ENCODE measurements at regions not wholly inside any gene's neighbourhood (a gene's known extent, or its start where the extent isn't known, plus 50 kb on each side); places are given as distances from the start of the nearest gene placed in this dataset.
"Not testable (repeated sequence)": the region's sequence is repeated elsewhere in the genome, so short reads cannot be mapped to it uniquely, and the experiment has no call there.

- no peak for DNase-seq
- TF ChIP-seq POLR2A (IDR thresholded peaks at IDR 0.05; ENCODE audit: low read length) (no peak), GATA1 (IDR thresholded peaks at IDR 0.05; ENCODE audit: low read depth, low read length) (no peak)
These were observed 1379.3 kb upstream of the ACO1 start for GRCh38 chr9:31005086-31005665.

- no peak for DNase-seq
- TF ChIP-seq POLR2A (IDR thresholded peaks at IDR 0.05; ENCODE audit: low read length): no peak
- no peak for TF ChIP-seq GATA1 (IDR thresholded peaks at IDR 0.05; ENCODE audit: low read depth, low read length)
These were observed 1371.1 kb upstream of the ACO1 start for GRCh38 chr9:31013371-31013770.

- no peak for TF ChIP-seq POLR2A (IDR thresholded peaks at IDR 0.05; ENCODE audit: low read length)
- no peak for DNase-seq
These were observed 1360.6 kb upstream of the ACO1 start for GRCh38 chr9:31023847-31024246.

GRCh38 chr9:31027678-31028077 lies 1356.8 kb upstream of the ACO1 start:
- no peak for TF ChIP-seq POLR2A (IDR thresholded peaks at IDR 0.05; ENCODE audit: low read length)
- TF ChIP-seq GATA1 (IDR thresholded peaks at IDR 0.05; ENCODE audit: low read depth, low read length): no peak
- no peak for DNase-seq

- no peak for DNase-seq
- TF ChIP-seq POLR2A (IDR thresholded peaks at IDR 0.05; ENCODE audit: low read length) (no peak), GATA1 (IDR thresholded peaks at IDR 0.05; ENCODE audit: low read depth, low read length) (no peak)
These were observed 1356.3 kb upstream of the ACO1 start for GRCh38 chr9:31028137-31028536.

GRCh38 chr9:31030741-31031202 lies 1353.7 kb upstream of the ACO1 start:
- TF ChIP-seq GATA1 (IDR thresholded peaks at IDR 0.05; ENCODE audit: low read depth, low read length) (no peak), POLR2A (IDR thresholded peaks at IDR 0.05; ENCODE audit: low read length) (no peak)
- DNase-seq: no peak

GRCh38 chr9:31032206-31032605 lies 1352.2 kb upstream of the ACO1 start:
- no peak for DNase-seq
- TF ChIP-seq GATA1 (IDR thresholded peaks at IDR 0.05; ENCODE audit: low read depth, low read length): no peak
- TF ChIP-seq POLR2A (IDR thresholded peaks at IDR 0.05; ENCODE audit: low read length): no peak

- TF ChIP-seq POLR2A (IDR thresholded peaks at IDR 0.05; ENCODE audit: low read length) (no peak), GATA1 (IDR thresholded peaks at IDR 0.05; ENCODE audit: low read depth, low read length) (no peak)
These were observed 1350.1 kb upstream of the ACO1 start for GRCh38 chr9:31034311-31034710.

GRCh38 chr9:31040564-31040963 lies 1343.9 kb upstream of the ACO1 start:
- no peak for DNase-seq
- no peak for TF ChIP-seq POLR2A (IDR thresholded peaks at IDR 0.05; ENCODE audit: low read length)
- no peak for TF ChIP-seq GATA1 (IDR thresholded peaks at IDR 0.05; ENCODE audit: low read depth, low read length)

More at GRCh38 chr9:31034311-31034710, 1350.1 kb upstream of the ACO1 start:
- DNase-seq: no peak

GRCh38 chr9:31045810-31046209 lies 1338.6 kb upstream of the ACO1 start:
- TF ChIP-seq POLR2A (IDR thresholded peaks at IDR 0.05; ENCODE audit: low read length) (no peak), GATA1 (IDR thresholded peaks at IDR 0.05; ENCODE audit: low read depth, low read length) (no peak)
- DNase-seq: no peak

GRCh38 chr9:31061592-31061991 lies 1322.9 kb upstream of the ACO1 start:
- DNase-seq: not testable (repeated sequence)

- no peak for TF ChIP-seq GATA1 (IDR thresholded peaks at IDR 0.05; ENCODE audit: low read depth, low read length)
- TF ChIP-seq POLR2A (IDR thresholded peaks at IDR 0.05; ENCODE audit: low read length): no peak
- DNase-seq: no peak
These were observed 1318.8 kb upstream of the ACO1 start for GRCh38 chr9:31065691-31066090.

- TF ChIP-seq POLR2A (IDR thresholded peaks at IDR 0.05; ENCODE audit: low read length) (no peak), GATA1 (IDR thresholded peaks at IDR 0.05; ENCODE audit: low read depth, low read length) (no peak)
- DNase-seq: no peak
These were observed 1317.0 kb upstream of the ACO1 start for GRCh38 chr9:31067418-31067817.

- no peak for DNase-seq
These were observed 1312.7 kb upstream of the ACO1 start for GRCh38 chr9:31071606-31072286.

GRCh38 chr9:31078175-31078574 lies 1306.3 kb upstream of the ACO1 start:
- TF ChIP-seq POLR2A (IDR thresholded peaks at IDR 0.05; ENCODE audit: low read length) (no peak), GATA1 (IDR thresholded peaks at IDR 0.05; ENCODE audit: low read depth, low read length) (no peak)
- DNase-seq: no peak

More at GRCh38 chr9:31071606-31072286, 1312.7 kb upstream of the ACO1 start:
- TF ChIP-seq POLR2A (IDR thresholded peaks at IDR 0.05; ENCODE audit: low read length): no peak
- TF ChIP-seq GATA1 (IDR thresholded peaks at IDR 0.05; ENCODE audit: low read depth, low read length): no peak

Data from erythroblast (primary cell).